HEK293T (cell line): ENCODE measurements at regions not wholly inside any gene's neighbourhood (a gene's known extent, or its start where the extent isn't known, plus 50 kb on each side); places are given as distances from the start of the nearest gene placed in this dataset.

Experiments used
- ARNT ChIP-seq: fragments of 450-650 bp; IDR thresholded peaks from 2 replicates; pipeline ENCODE4 v1.6.1; 2017; ENCODE audit warnings: mild to moderate bottlenecking
- BHLHE40 ChIP-seq: fragments of 450-650 bp; IDR thresholded peaks from 2 replicates; pipeline ENCODE4 v1.6.1; 2016; ENCODE audit warnings: mild to moderate bottlenecking, moderate library complexity, borderline replicate concordance
- ELF4 ChIP-seq: fragments of 450-650 bp; IDR thresholded peaks from 2 replicates; pipeline ENCODE4 v1.6.1; 2017; ENCODE audit warnings: antibody characterized with exemption
- FOXA1 ChIP-seq: fragments of 450-650 bp; IDR thresholded peaks from 2 replicates; pipeline ENCODE4 v1.6.1; 2016; ENCODE audit warnings: mild to moderate bottlenecking
- FOXK2 ChIP-seq: fragments of 450-650 bp; IDR thresholded peaks from 2 replicates; pipeline ENCODE4 v1.6.1; 2016; ENCODE audit warnings: mild to moderate bottlenecking
- HDGF ChIP-seq: fragments of 450-650 bp; IDR thresholded peaks from 2 replicates; pipeline ENCODE4 v1.6.1; 2017; ENCODE audit warnings: antibody characterized with exemption, borderline replicate concordance
- NFRKB ChIP-seq: fragments of 450-650 bp; IDR thresholded peaks from 2 replicates; pipeline ENCODE4 v1.6.1; 2016; ENCODE audit warnings: mild to moderate bottlenecking, moderate library complexity
- SP1 ChIP-seq: fragments of 450-650 bp; IDR thresholded peaks from 2 replicates; pipeline ENCODE4 v1.6.1; 2017
- SUZ12 ChIP-seq: fragments of 450-650 bp; IDR thresholded peaks from 2 replicates; pipeline ENCODE4 v1.6.1; 2016; ENCODE audit warnings: mild to moderate bottlenecking

DNA sequence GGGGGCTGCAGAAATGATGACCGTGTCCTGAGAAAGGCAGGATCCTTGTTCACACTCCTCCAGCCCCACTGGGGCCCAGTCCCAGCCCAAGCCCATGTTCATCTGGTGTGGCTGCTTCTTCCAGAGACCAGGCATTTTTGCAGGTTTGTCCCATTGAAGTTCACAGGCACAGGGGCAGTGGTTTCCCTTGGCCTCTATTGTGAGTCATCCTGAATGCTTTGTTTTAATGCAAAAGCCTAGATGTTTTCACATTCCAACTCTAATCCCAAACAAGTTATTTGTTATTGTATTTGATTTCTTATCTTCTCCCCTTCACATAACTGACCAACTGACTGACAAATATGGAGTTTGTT, 426.4 kb upstream of the ID2 start:
- TF ChIP-seq ELF4 (no peak), NFRKB (no peak), SP1 (no peak), FOXK2 (no peak), SUZ12 (no peak), BHLHE40 (no peak), ARNT (no peak), HDGF (no peak), FOXA1 (no peak)
